ENCODE measurements at regions not wholly inside any gene's neighbourhood (a gene's known extent, or its start where the extent isn't known, plus 50 kb on each side); places are given as distances from the start of the nearest gene placed in this dataset.

DNA sequence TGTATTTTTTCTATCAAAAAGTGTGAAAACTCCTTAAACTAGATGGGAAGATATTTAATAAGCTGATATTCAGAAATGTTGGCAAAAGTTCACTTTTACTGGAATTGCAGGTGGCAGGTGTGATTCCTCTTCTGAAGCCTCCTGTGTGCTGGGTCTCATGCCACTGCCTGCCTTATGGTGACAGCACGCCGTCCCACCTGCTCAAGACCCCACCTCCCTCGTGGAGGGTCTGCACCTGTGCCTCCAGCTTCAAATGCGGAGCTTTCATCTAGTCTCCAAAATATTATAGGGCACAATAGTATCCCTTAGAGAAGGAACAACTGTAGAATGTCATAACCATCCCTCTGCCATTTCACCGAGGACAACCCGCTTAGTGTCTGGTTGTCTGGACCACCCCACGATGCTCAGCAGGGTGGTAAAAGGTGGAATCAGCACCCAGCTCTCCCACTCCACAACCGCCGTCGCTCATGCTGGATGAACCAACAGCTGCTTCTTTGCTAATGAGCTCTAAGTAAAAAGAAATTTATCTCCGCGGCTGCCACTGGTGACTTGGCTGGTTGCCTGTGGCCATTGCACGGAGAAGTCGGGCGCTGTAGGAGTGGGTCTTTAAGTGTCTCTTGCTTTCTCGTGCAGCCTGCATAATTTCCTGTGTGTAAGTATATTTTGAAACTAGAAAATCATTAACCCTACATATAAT lies 119.3 kb upstream of the TCERG1L start:
- TF ChIP-seq, protein P1, sequence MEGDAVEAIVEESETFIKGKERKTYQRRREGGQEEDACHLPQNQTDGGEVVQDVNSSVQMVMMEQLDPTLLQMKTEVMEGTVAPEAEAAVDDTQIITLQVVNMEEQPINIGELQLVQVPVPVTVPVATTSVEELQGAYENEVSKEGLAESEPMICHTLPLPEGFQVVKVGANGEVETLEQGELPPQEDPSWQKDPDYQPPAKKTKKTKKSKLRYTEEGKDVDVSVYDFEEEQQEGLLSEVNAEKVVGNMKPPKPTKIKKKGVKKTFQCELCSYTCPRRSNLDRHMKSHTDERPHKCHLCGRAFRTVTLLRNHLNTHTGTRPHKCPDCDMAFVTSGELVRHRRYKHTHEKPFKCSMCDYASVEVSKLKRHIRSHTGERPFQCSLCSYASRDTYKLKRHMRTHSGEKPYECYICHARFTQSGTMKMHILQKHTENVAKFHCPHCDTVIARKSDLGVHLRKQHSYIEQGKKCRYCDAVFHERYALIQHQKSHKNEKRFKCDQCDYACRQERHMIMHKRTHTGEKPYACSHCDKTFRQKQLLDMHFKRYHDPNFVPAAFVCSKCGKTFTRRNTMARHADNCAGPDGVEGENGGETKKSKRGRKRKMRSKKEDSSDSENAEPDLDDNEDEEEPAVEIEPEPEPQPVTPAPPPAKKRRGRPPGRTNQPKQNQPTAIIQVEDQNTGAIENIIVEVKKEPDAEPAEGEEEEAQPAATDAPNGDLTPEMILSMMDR (IDR thresholded peaks at IDR 0.05; ENCODE audit: low read depth, low read length), result no peak
- no peak for TF ChIP-seq POLR2A (IDR thresholded peaks at IDR 0.05; ENCODE audit: extremely low read depth, insufficient read length)

All from NB4 (cell line).